ENCODE measurements at regions not wholly inside any gene's neighbourhood (a gene's known extent, or its start where the extent isn't known, plus 50 kb on each side); places are given as distances from the start of the nearest gene placed in this dataset.

GRCh38 chr10:123402021-123402420, 247.8 kb downstream of the BUB3 start:
- TF ChIP-seq CTCF (tag by site-specific recombination; IDR thresholded peaks at IDR 0.05) = no peak
- no peak for TF ChIP-seq REST (tag by site-specific recombination; IDR thresholded peaks at IDR 0.05)
- TF ChIP-seq ZNF501 (tag by site-specific recombination; IDR thresholded peaks at IDR 0.05) = no peak
- TF ChIP-seq ZNF449 (tag by site-specific recombination; IDR thresholded peaks at IDR 0.05) = no peak
- TF ChIP-seq ZNF514 (tag by site-specific recombination; IDR thresholded peaks at IDR 0.05) = no peak
- TF ChIP-seq MYNN (tag by site-specific recombination; IDR thresholded peaks at IDR 0.05; ENCODE audit: borderline replicate concordance) = no peak
- TF ChIP-seq ZFP37 (tag by site-specific recombination; IDR thresholded peaks at IDR 0.05) = no peak
- TF ChIP-seq HOXA7 (CRISPR knock-in tag; IDR thresholded peaks at IDR 0.05; ENCODE audit: borderline replicate concordance) = no peak
- TF ChIP-seq ZNF426 (tag by site-specific recombination; IDR thresholded peaks at IDR 0.05) = no peak
- TF ChIP-seq ZNF138 (tag by site-specific recombination; IDR thresholded peaks at IDR 0.05; ENCODE audit: borderline replicate concordance) = no peak

Data from HEK293 (cell line).